ENCODE measurements at regions not wholly inside any gene's neighbourhood (a gene's known extent, or its start where the extent isn't known, plus 50 kb on each side); places are given as distances from the start of the nearest gene placed in this dataset.

- no peaks in the 10 kb centered on the region for H3K36me3 Mint-ChIP-seq (ENCODE audit: unreplicated experiment)
- no peaks in the 10 kb centered on the region for H3K27me3 Mint-ChIP-seq (ENCODE audit: unreplicated experiment)
- no peak overlapping the region for H3K27ac Mint-ChIP-seq (ENCODE audit: unreplicated experiment)
- H3K9me3 Mint-ChIP-seq (ENCODE audit: unreplicated experiment), result no peaks in the 10 kb centered on the region
- no peak for DNase-seq (ENCODE audit: extremely low spot score, unreplicated experiment)
- H3K4me3 Mint-ChIP-seq (ENCODE audit: unreplicated experiment), result no peak overlapping the region
- H3K4me1 Mint-ChIP-seq (ENCODE audit: unreplicated experiment), result peaks cover 4% of the 10 kb centered on the region
- no peak for TF ChIP-seq CTCF (IDR thresholded peaks at IDR 0.05)
Measured at GRCh38 chr11:101692980-101693379, 109.2 kb upstream of the TRPC6 start.

GRCh38 chr11:101686514-101686913 lies 102.7 kb upstream of the TRPC6 start:
- H3K27me3 Mint-ChIP-seq (ENCODE audit: unreplicated experiment), result no peaks in the 10 kb centered on the region
- no peak overlapping the region for H3K4me3 Mint-ChIP-seq (ENCODE audit: unreplicated experiment)
- no peak for DNase-seq (ENCODE audit: extremely low spot score, unreplicated experiment)
- no peak for TF ChIP-seq CTCF (IDR thresholded peaks at IDR 0.05)
- H3K9me3 Mint-ChIP-seq (ENCODE audit: unreplicated experiment), result peaks cover 3% of the 10 kb centered on the region
- no peaks in the 10 kb centered on the region for H3K36me3 Mint-ChIP-seq (ENCODE audit: unreplicated experiment)
- peaks cover 26% of the 10 kb centered on the region for H3K4me1 Mint-ChIP-seq (ENCODE audit: unreplicated experiment)
- peak overlapping the region; percentile 73 for H3K27ac Mint-ChIP-seq (ENCODE audit: unreplicated experiment)

DNA sequence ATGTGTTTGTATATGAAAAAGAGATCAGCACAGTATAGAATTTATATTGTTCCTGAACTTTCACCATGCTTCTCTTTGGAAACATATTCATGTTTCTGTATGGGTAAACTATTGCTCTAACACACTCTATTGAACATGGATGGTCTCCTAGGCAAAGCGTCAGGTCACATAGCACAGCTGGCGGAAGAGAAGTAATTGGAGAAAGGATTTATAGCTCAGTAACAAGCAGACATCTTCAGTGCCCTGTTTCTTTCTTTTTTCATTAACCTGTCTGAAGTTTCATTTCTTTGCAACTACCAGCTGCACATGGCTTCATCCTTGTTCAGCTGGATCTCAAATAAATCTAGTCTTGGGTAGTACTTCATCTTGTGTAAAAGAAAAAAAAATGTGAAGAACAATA lies 84.4 kb upstream of the TRPC6 start:
- no peak for DNase-seq (ENCODE audit: extremely low spot score, unreplicated experiment)
- H3K27me3 Mint-ChIP-seq (ENCODE audit: unreplicated experiment), result peaks cover 56% of the 10 kb centered on the region
- H3K4me1 Mint-ChIP-seq (ENCODE audit: unreplicated experiment), result no peaks in the 10 kb centered on the region
- H3K27ac Mint-ChIP-seq (ENCODE audit: unreplicated experiment), result no peak overlapping the region
- H3K9me3 Mint-ChIP-seq (ENCODE audit: unreplicated experiment), result no peaks in the 10 kb centered on the region
- H3K4me3 Mint-ChIP-seq (ENCODE audit: unreplicated experiment), result no peak overlapping the region
- H3K36me3 Mint-ChIP-seq (ENCODE audit: unreplicated experiment), result no peaks in the 10 kb centered on the region
- TF ChIP-seq CTCF (IDR thresholded peaks at IDR 0.05), result no peak

- Mint-ChIP-seq H3K27ac (ENCODE audit: unreplicated experiment) (no peak overlapping the region), H3K27me3 (ENCODE audit: unreplicated experiment) (peaks cover 59% of the 10 kb centered on the region), H3K4me1 (ENCODE audit: unreplicated experiment) (no peaks in the 10 kb centered on the region), H3K36me3 (ENCODE audit: unreplicated experiment) (no peaks in the 10 kb centered on the region), H3K4me3 (ENCODE audit: unreplicated experiment) (no peak overlapping the region), H3K9me3 (ENCODE audit: unreplicated experiment) (peaks cover 4% of the 10 kb centered on the region)
- TF ChIP-seq CTCF (IDR thresholded peaks at IDR 0.05), result no peak
- no peak for DNase-seq (ENCODE audit: extremely low spot score, unreplicated experiment)
Measured at GRCh38 chr11:101666916-101667315, 83.1 kb upstream of the TRPC6 start.

DNA sequence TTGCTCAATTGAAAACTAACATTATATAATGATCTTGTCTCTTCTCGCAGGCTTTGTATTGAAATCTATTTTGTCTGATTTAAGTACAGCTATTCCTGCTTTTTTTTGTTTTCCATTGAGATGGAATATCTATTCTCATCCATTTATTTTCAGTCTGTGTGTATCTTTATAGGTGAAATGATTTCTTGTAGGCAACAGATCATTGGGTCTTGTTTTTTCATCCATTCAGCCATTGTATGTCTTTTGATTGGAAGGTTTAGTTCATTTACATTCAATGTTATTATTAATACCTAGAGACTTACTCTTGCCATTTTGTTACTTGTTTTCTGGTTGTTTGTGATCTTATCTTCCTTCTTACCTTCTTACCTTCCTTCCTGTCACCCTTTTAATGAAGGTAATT lies 77.8 kb upstream of the TRPC6 start:
- no peak for DNase-seq (ENCODE audit: extremely low spot score, unreplicated experiment)
- peaks cover 15% of the 10 kb centered on the region for H3K9me3 Mint-ChIP-seq (ENCODE audit: unreplicated experiment)
- H3K27me3 Mint-ChIP-seq (ENCODE audit: unreplicated experiment), result peaks cover 54% of the 10 kb centered on the region
- no peak overlapping the region for H3K27ac Mint-ChIP-seq (ENCODE audit: unreplicated experiment)
- no peaks in the 10 kb centered on the region for H3K36me3 Mint-ChIP-seq (ENCODE audit: unreplicated experiment)
- no peaks in the 10 kb centered on the region for H3K4me1 Mint-ChIP-seq (ENCODE audit: unreplicated experiment)
- H3K4me3 Mint-ChIP-seq (ENCODE audit: unreplicated experiment), result no peak overlapping the region
- no peak for TF ChIP-seq CTCF (IDR thresholded peaks at IDR 0.05)

Data from osteocyte (in vitro differentiated cells).